HCT116 (cell line): ENCODE measurements at regions not wholly inside any gene's neighbourhood (a gene's known extent, or its start where the extent isn't known, plus 50 kb on each side); places are given as distances from the start of the nearest gene placed in this dataset.

ENCODE experiments used
- ATAC-seq: fragments of 200-7000 bp; cut with Tn5 transposase; 2 replicates; pipeline ENCODE4 v1.9.1; 2020; ENCODE audit warnings: mild to moderate bottlenecking, moderate library complexity
- BruUV-seq: library from RNA; stranded (reverse); fragments of 400-500 nt; replicated peaks from 2 replicates; lab custom pipeline; 2021; lab: Mats Ljungman, UMichigan
- CTCF ChIA-PET: fragments of 300-600 bp; sonication (Branson Sonifier 250); formaldehyde crosslinking; loops from one replicate; lab custom pipeline; 2021; ENCODE audit warnings: antibody characterized with exemption; lab: Charles Lee
- POLR2A ChIA-PET: fragments of 300-600, 350-600 bp; sonication (Branson Sonifier 250); formaldehyde crosslinking; loops from one replicate; lab custom pipeline; 2021; ENCODE audit warnings: antibody characterized with exemption; lab: Charles Lee
- RAD21 ChIA-PET, 2 experiments: fragments of 300-600 bp; sonication (Branson Sonifier 250); formaldehyde crosslinking; loops; one replicate each; lab custom pipeline; 2023; ENCODE audit warnings: low total read pairs in 2 of 2; ENCODE audit not compliant: uncharacterized antibody in 2 of 2, unreplicated experiment in 2 of 2, low non-redundant PET in 1 of 2; lab: Charles Lee
- DNase-seq: peaks from one replicate; pipeline ENCODE4 v3.0.0-alpha.2; 2010; ENCODE audit warnings: low read depth, low spot score
- H2AFZ ChIP-seq: fragments of 200-600 bp; shearing (Covaris generic), sonication (generic); 2 replicates; pipeline ENCODE4 v1.6.1; 2017; ENCODE audit warnings: low read depth, mixed run types, mixed read lengths, antibody characterized with exemption, low read length; ENCODE audit not compliant: poor library complexity, severe bottlenecking
- H3K27ac ChIP-seq: 2 replicates; pipeline ENCODE4 v1.5.1; 2012; ENCODE audit warnings: low read depth, low read length
- H3K27me3 ChIP-seq: fragments of 200-600 bp; sonication (generic); 2 replicates; pipeline ENCODE4 v1.6.1; 2016; ENCODE audit warnings: mixed run types, low read length, mixed read lengths; ENCODE audit not compliant: insufficient read depth
- H3K36me3 ChIP-seq, 2 experiments: fragments of 200-500 bp in 1 of 2; fragments of 200-600 bp in 1 of 2; sonication (Bioruptor generic) in 1 of 2; sonication (generic) in 1 of 2; 2 replicates each; pipeline versions ENCODE4 v1.5.1 to v1.6.1; 2014 to 2016; ENCODE audit warnings: low read length in 2 of 2, inconsistent platforms in 1 of 2, mixed read lengths in 1 of 2, mixed run types in 1 of 2; ENCODE audit not compliant: insufficient read depth in 2 of 2, control insufficient read depth in 1 of 2
- H3K4me1 ChIP-seq, 2 experiments: fragments of 200-600 bp in 1 of 2; sonication (generic) in 1 of 2; 2 replicates each; pipeline versions ENCODE4 v1.5.1 to v1.6.1; 2012 to 2017; ENCODE audit warnings: low read length in 2 of 2, inconsistent platforms in 1 of 2, mild to moderate bottlenecking in 1 of 2, mixed read lengths in 1 of 2, mixed run types in 1 of 2, moderate library complexity in 1 of 2; ENCODE audit not compliant: insufficient read depth in 2 of 2, control insufficient read depth in 1 of 2
- H3K4me2 ChIP-seq: fragments of 200-600 bp; sonication (generic); 2 replicates; pipeline ENCODE4 v1.6.1; 2017; ENCODE audit warnings: mixed run types, low read length, mixed read lengths
- H3K4me3 ChIP-seq, 2 experiments: fragments of 200-600 bp in 1 of 2; sonication (generic) in 1 of 2; replicated peaks in 1 of 2; 2 replicates each; pipeline ENCODE4 v1.5.1; 2011 to 2016; ENCODE audit warnings: low read length in 2 of 2, control low read depth in 1 of 2, low read depth in 1 of 2, mild to moderate bottlenecking in 1 of 2, mixed read lengths in 1 of 2, mixed run types in 1 of 2
- H3K79me2 ChIP-seq: fragments of 200-600 bp; sonication (generic); 2 replicates; pipeline ENCODE4 v1.6.1; 2017; ENCODE audit warnings: mild to moderate bottlenecking, mixed run types, low read length, moderate library complexity, mixed read lengths; ENCODE audit not compliant: insufficient read depth
- H3K9ac ChIP-seq: fragments of 200-600 bp; sonication (generic); 2 replicates; pipeline ENCODE4 v1.6.1; 2016; ENCODE audit warnings: low read length, mixed read lengths
- H3K9me2 ChIP-seq: fragments of 200-600 bp; sonication (generic), shearing (Covaris generic); 2 replicates; pipeline ENCODE4 v1.6.1; 2017; ENCODE audit warnings: mixed run types, mild to moderate bottlenecking, moderate library complexity; ENCODE audit not compliant: insufficient read depth
- H3K9me3 ChIP-seq, 2 experiments: fragments of 200-500 bp in 1 of 2; fragments of 200-600 bp in 1 of 2; sonication (Bioruptor generic) in 1 of 2; sonication (generic) in 1 of 2; 2 replicates each; pipeline ENCODE4 v1.6.1; 2014 to 2017; ENCODE audit warnings: low read length in 2 of 2, mixed read lengths in 2 of 2, inconsistent platforms in 1 of 2, low read depth in 1 of 2, mild to moderate bottlenecking in 1 of 2, mixed run types in 1 of 2, moderate library complexity in 1 of 2; ENCODE audit not compliant: control insufficient read depth in 1 of 2, insufficient read depth in 1 of 2
- H4K20me1 ChIP-seq: fragments of 200-600 bp; sonication (generic), shearing (Covaris generic); 2 replicates; pipeline ENCODE4 v1.6.1; 2017; ENCODE audit warnings: mixed run types, mild to moderate bottlenecking, moderate library complexity; ENCODE audit not compliant: insufficient read depth
- CBX3 ChIP-seq: IDR thresholded peaks from 2 replicates; pipeline ENCODE4 v1.6.1; 2012; ENCODE audit warnings: low read depth
- CEBPB ChIP-seq: IDR thresholded peaks from 2 replicates; pipeline ENCODE4 v1.6.1; 2012; ENCODE audit warnings: low read depth
- CTCF ChIP-seq, 3 experiments: fragments of 200-600 bp in 1 of 3; sonication (generic) in 1 of 3; IDR thresholded peaks in 2 of 3; conservative IDR thresholded peaks in 1 of 3; 2 replicates each; pipeline ENCODE4 v1.5.1; 2012 to 2017; ENCODE audit warnings: low read depth in 2 of 3, low read length in 2 of 3, antibody characterized with exemption in 1 of 3, borderline replicate concordance in 1 of 3, control low read depth in 1 of 3, mild to moderate bottlenecking in 1 of 3, mixed read lengths in 1 of 3, mixed run types in 1 of 3, moderate library complexity in 1 of 3; ENCODE audit not compliant: insufficient read depth in 1 of 3
- EGR1 ChIP-seq: IDR thresholded peaks from 2 replicates; pipeline ENCODE4 v1.6.1; 2012; ENCODE audit warnings: low read depth
- EZH2 ChIP-seq: fragments of 200-600 bp; sonication (generic); IDR thresholded peaks from 2 replicates; pipeline ENCODE4 v1.6.1; 2017; ENCODE audit warnings: antibody characterized with exemption, mixed run types
- EZH2phosphoT487 ChIP-seq: fragments of 200-600 bp; IDR thresholded peaks from 2 replicates; pipeline ENCODE4 v1.6.1; 2018; ENCODE audit warnings: antibody characterized with exemption, borderline replicate concordance
- FOSL1 ChIP-seq: IDR thresholded peaks from 2 replicates; pipeline ENCODE4 v1.6.1; 2012; ENCODE audit warnings: low read depth
- JUND ChIP-seq: IDR thresholded peaks from 2 replicates; pipeline ENCODE4 v1.6.1; 2012
- SRF ChIP-seq: IDR thresholded peaks from 2 replicates; pipeline ENCODE4 v1.6.1; 2012; ENCODE audit warnings: low read depth
- TCF7L2 ChIP-seq: IDR thresholded peaks from 2 replicates; pipeline ENCODE4 v1.7.0; 2011; ENCODE audit warnings: borderline replicate concordance, inconsistent platforms; ENCODE audit not compliant: insufficient read depth, insufficient read length; ENCODE audit errors: extremely low read depth
- ZBTB33 ChIP-seq: IDR thresholded peaks from 2 replicates; pipeline ENCODE4 v1.6.1; 2011; ENCODE audit warnings: mild to moderate bottlenecking, low read length, moderate library complexity; ENCODE audit not compliant: insufficient replicate concordance; ENCODE audit errors: extremely low read depth
- ZNF274 ChIP-seq: fragments of 200-500 bp; sonication (Bioruptor generic); IDR thresholded peaks from 2 replicates; pipeline ENCODE4 v1.6.1; 2014; ENCODE audit warnings: mild to moderate bottlenecking, low read depth, low read length, inconsistent platforms
- intact Hi-C: fragments of 100-400 bp; cut with micrococcal nuclease; formaldehyde crosslinking; loops from 2 replicates; pipeline ENCODE4 v1.10.0; 2022

- TF ChIP-seq TCF7L2 (no peak), ZNF274 (no peak)
- Histone ChIP-seq H3K9ac (no peak overlapping the region), H3K27ac (no peak overlapping the region), H4K20me1 (no peaks in the 10 kb centered on the region), H3K36me3 (no peaks in the 10 kb centered on the region), H3K9me3 (no peaks in the 10 kb centered on the region), H3K27me3 (no peaks in the 10 kb centered on the region), H3K9me2 (no peaks in the 10 kb centered on the region), H2AFZ (no peak overlapping the region), H3K4me2 (no peak overlapping the region), H3K79me2 (no peaks in the 10 kb centered on the region), H3K4me1 (no peaks in the 10 kb centered on the region), H3K4me3 (no peak overlapping the region)
- RAD21 ChIA-PET, result no interaction called here
- no peak for ATAC-seq
- CTCF ChIA-PET, result no interaction called here
- POLR2A ChIA-PET, result no interaction called here
- intact Hi-C loops, result no loop called here
- DNase-seq, result no peak
- BruUV-seq, result no TSS peak
Observed at GRCh38 chr2:138212434-138212833, 248.2 kb downstream of the HNMT start.

DNA sequence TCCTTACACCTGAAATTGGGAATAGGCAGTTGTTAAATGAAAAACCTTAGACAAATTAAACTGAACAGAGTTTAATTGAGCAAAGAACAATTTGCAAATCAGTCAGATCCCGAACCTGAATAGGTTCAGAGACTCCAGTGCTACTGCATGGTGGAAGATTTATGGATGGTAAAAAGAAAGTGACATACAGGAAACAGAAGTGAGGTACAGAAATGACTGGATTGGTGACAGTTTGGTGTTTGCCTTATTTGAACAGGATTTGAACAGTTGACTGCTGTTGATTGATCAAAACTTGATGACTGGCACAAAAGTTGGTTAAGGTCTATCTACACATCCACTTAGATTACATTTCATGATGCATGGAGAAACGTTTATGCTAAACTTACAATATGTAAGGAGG lies 248.8 kb downstream of the HNMT start:
- RAD21 ChIA-PET, result no interaction called here
- ATAC-seq, result no peak
- DNase-seq, result no peak
- Histone ChIP-seq H2AFZ (no peak overlapping the region), H3K9me2 (no peaks in the 10 kb centered on the region), H3K9ac (no peak overlapping the region), H3K9me3 (no peaks in the 10 kb centered on the region), H4K20me1 (no peaks in the 10 kb centered on the region), H3K27ac (no peak overlapping the region), H3K4me3 (no peak overlapping the region), H3K4me1 (no peaks in the 10 kb centered on the region), H3K27me3 (no peaks in the 10 kb centered on the region), H3K4me2 (no peak overlapping the region), H3K79me2 (no peaks in the 10 kb centered on the region), H3K36me3 (no peaks in the 10 kb centered on the region)
- intact Hi-C loops, result no loop called here
- TF ChIP-seq CEBPB, result no peak
- no peak for TF ChIP-seq FOSL1
- TF ChIP-seq SRF, result no peak
- TF ChIP-seq EZH2, result no peak
- no peak for TF ChIP-seq EGR1
- TF ChIP-seq JUND, result no peak
- no peak for TF ChIP-seq ZNF274
- no peak for TF ChIP-seq CTCF (IDR thresholded peaks at IDR 0.05 in 2 of 3, conservative IDR thresholded peaks at IDR 0.05 in 1 of 3; ENCODE audit: borderline replicate concordance in 1 of 3, insufficient read depth in 1 of 3, low read depth in 2 of 3, low read length in 2 of 3)
- TF ChIP-seq CBX3, result no peak
- no peak for TF ChIP-seq ZBTB33
- no peak for TF ChIP-seq EZH2phosphoT487
- BruUV-seq, result no TSS peak
- CTCF ChIA-PET, result no interaction called here
- POLR2A ChIA-PET, result no interaction called here
